ENCODE measurements at regions not wholly inside any gene's neighbourhood (a gene's known extent, or its start where the extent isn't known, plus 50 kb on each side); places are given as distances from the start of the nearest gene placed in this dataset.

DNA sequence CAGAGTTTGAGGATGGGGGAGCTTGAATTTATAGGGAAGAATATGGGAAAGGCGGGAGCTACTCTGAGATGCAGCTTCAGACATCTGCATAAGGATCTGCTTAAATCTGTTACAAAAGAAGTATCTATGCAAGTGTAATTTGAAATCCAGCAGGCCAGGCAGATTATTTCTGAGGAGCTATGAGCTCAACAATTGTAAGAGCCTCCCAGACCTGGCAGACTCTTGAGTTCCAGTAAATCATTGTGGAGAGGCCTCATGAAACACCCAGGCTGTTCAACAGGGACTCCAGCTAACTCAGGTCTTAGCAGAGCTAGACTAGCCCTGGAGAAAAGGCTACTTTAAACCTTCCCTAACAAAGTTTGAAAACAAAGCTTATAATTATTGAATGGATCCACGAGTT lies 647.5 kb upstream of the CHRM3 start:
- H3K36me3 ChIP-seq, result no peaks in the 10 kb centered on the region

DNA sequence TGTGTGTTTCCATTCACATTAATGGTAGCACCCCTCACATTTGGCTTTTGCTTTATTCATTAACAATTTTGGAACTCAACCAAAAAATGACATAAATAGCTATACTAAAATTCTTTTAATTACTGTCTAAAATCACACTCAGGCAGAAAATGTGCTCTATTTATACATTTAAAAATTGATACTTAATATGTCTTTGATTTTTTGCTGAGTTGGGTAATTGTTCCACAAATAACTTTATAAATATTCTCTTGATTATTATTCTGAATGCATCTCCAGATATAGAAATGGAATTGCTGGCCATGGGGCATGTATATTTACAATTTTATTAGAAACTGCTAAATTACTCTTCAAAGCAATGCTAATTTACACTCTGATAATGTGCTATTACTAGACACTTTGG lies 658.7 kb upstream of the CHRM3 start:
- no peak overlapping the region for H3K4me3 ChIP-seq
- H3K27me3 ChIP-seq, result no peaks in the 10 kb centered on the region
- H3K9me3 ChIP-seq, result no peaks in the 10 kb centered on the region
- ATAC-seq, result no peak
- H3K4me1 ChIP-seq, result no peaks in the 10 kb centered on the region
- no peak for TF ChIP-seq POLR2AphosphoS5 (IDR thresholded peaks at IDR 0.05)
- TF ChIP-seq, protein P1, sequence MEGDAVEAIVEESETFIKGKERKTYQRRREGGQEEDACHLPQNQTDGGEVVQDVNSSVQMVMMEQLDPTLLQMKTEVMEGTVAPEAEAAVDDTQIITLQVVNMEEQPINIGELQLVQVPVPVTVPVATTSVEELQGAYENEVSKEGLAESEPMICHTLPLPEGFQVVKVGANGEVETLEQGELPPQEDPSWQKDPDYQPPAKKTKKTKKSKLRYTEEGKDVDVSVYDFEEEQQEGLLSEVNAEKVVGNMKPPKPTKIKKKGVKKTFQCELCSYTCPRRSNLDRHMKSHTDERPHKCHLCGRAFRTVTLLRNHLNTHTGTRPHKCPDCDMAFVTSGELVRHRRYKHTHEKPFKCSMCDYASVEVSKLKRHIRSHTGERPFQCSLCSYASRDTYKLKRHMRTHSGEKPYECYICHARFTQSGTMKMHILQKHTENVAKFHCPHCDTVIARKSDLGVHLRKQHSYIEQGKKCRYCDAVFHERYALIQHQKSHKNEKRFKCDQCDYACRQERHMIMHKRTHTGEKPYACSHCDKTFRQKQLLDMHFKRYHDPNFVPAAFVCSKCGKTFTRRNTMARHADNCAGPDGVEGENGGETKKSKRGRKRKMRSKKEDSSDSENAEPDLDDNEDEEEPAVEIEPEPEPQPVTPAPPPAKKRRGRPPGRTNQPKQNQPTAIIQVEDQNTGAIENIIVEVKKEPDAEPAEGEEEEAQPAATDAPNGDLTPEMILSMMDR (IDR thresholded peaks at IDR 0.05), result no peak
- TF ChIP-seq POLR2A (IDR thresholded peaks at IDR 0.05), result no peak
- no peak for TF ChIP-seq EP300 (IDR thresholded peaks at IDR 0.05)
- no peak overlapping the region for H3K27ac ChIP-seq
- H3K36me3 ChIP-seq, result no peaks in the 10 kb centered on the region

More for the DNA sequence above, 647.5 kb upstream of the CHRM3 start:
- TF ChIP-seq POLR2AphosphoS5 (IDR thresholded peaks at IDR 0.05) (no peak), POLR2A (IDR thresholded peaks at IDR 0.05) (no peak), EP300 (IDR thresholded peaks at IDR 0.05) (no peak)
- TF ChIP-seq, protein P1 (IDR thresholded peaks at IDR 0.05), result no peak
- no peak overlapping the region for H3K4me3 ChIP-seq
- no peaks in the 10 kb centered on the region for H3K9me3 ChIP-seq
- WGBS, 2 donors (ENCODE audit: low coverage in 1 of 2), result 64 to 70% methylated on average over 2 of the region's 2 CpGs
- H3K27ac ChIP-seq, result no peak overlapping the region
- H3K27me3 ChIP-seq, result no peaks in the 10 kb centered on the region
- ATAC-seq, result no peak
- H3K4me1 ChIP-seq, result no peaks in the 10 kb centered on the region

DNA sequence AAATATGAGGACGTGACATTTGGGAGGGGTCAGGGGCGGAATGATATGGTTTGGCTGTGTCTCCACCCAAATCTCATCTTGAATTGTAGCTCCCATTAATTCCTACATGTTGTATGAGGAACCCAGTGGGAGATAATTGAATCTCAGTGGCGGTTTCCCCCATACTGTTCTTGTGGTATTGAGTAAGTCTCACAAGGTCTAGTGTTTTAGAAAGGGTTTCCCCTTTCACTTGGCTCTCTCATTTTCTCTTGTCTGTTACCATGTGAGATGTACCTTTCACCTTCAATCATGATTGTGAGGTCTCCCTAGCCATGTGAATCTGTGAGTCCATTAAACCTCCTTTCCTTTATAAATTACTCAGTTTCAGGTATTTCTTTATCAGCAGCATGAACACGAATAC lies 663.6 kb upstream of the CHRM3 start:
- no peaks in the 10 kb centered on the region for H3K27me3 ChIP-seq

DNA sequence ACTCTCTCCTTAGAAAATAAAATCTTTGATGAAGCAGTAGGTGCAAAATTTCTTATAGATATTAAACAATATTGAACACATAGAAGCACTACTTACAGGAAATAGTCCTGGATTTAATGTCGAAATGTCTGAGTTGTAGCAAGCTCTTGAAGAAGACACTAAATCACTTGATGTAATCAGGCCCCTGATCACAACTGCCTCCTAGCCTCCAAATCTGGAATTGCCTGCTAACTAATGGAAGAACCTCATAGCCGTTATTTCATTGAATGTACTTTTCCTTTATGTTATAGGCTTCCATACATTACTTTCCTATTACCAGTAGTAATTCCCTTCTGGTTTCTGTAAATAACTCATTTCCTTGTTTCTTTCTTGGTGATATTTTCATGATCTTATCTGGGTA lies 675.7 kb upstream of the CHRM3 start:
- Histone ChIP-seq H3K27me3 (no peaks in the 10 kb centered on the region), H3K27ac (no peak overlapping the region), H3K36me3 (no peaks in the 10 kb centered on the region), H3K4me3 (no peak overlapping the region), H3K9me3 (no peaks in the 10 kb centered on the region), H3K4me1 (no peaks in the 10 kb centered on the region)
- WGBS, 2 donors (ENCODE audit: low coverage in 1 of 2), result 75 to 88% methylated on average over 2 of the region's 2 CpGs
- ATAC-seq, result no peak
- no peak for TF ChIP-seq POLR2AphosphoS5 (IDR thresholded peaks at IDR 0.05)
- TF ChIP-seq, protein P1 (IDR thresholded peaks at IDR 0.05), result no peak
- no peak for TF ChIP-seq POLR2A (IDR thresholded peaks at IDR 0.05)
- TF ChIP-seq EP300 (IDR thresholded peaks at IDR 0.05), result no peak

More for the DNA sequence above, 663.6 kb upstream of the CHRM3 start:
- Histone ChIP-seq H3K4me3 (no peak overlapping the region), H3K27ac (no peak overlapping the region), H3K4me1 (no peaks in the 10 kb centered on the region), H3K36me3 (no peaks in the 10 kb centered on the region), H3K9me3 (no peaks in the 10 kb centered on the region)
- TF ChIP-seq EP300 (IDR thresholded peaks at IDR 0.05) (no peak), POLR2AphosphoS5 (IDR thresholded peaks at IDR 0.05) (no peak), POLR2A (IDR thresholded peaks at IDR 0.05) (no peak)
- TF ChIP-seq, protein P1 (IDR thresholded peaks at IDR 0.05), result no peak
- ATAC-seq, result no peak
- 71 to 88% methylated on average over 3 to 4 of the region's 4 CpGs for WGBS, 2 donors (ENCODE audit: low coverage in 1 of 2)

DNA sequence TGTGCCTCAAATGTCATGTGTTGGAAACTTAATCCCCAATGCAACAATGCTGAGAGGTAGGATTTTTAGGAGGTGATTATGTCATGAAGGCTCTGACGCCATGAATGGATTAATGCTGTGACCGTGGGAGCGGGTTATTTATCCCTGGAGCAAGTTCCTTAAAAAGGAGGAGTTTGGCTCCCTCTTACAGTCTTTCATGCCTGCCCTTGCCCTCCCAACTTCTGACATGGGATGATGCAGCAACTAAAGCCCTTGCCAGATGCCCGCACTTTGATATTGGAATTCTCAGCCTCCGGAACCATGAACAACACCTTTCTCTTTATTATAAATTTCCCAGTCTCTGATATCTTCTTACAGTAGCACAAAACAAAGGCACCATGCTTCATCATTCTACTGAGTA lies 685.3 kb upstream of the CHRM3 start:
- Histone ChIP-seq H3K4me3 (no peak overlapping the region), H3K27ac (no peak overlapping the region), H3K9me3 (no peaks in the 10 kb centered on the region), H3K4me1 (no peaks in the 10 kb centered on the region), H3K36me3 (no peaks in the 10 kb centered on the region), H3K27me3 (no peaks in the 10 kb centered on the region)
- 80 to 100% methylated on average over 2 to 3 of the region's 5 CpGs for whole genome bisulfite sequencing, 2 donors (ENCODE audit: low coverage in 1 of 2)
- no peak for ATAC-seq
- TF ChIP-seq EP300 (IDR thresholded peaks at IDR 0.05), result no peak
- TF ChIP-seq, protein P1 (IDR thresholded peaks at IDR 0.05), result no peak
- TF ChIP-seq POLR2AphosphoS5 (IDR thresholded peaks at IDR 0.05), result no peak
